Neutrophil (primary cell): ENCODE measurements at regions not wholly inside any gene's neighbourhood (a gene's known extent, or its start where the extent isn't known, plus 50 kb on each side); places are given as distances from the start of the nearest gene placed in this dataset.

ENCODE experiments used
- H3K27ac ChIP-seq: fragments of 200-600 bp; sonication (generic); 2 replicates; pipeline ENCODE4 v1.5.1; 2016; ENCODE audit warnings: mild to moderate bottlenecking, moderate library complexity
- H3K27me3 ChIP-seq: fragments of 200-600 bp; sonication (generic); 2 replicates; pipeline ENCODE4 v1.6.0; 2016; ENCODE audit warnings: mild to moderate bottlenecking
- H3K36me3 ChIP-seq: fragments of 200-600 bp; sonication (generic); 2 replicates; pipeline ENCODE4 v1.5.1; 2017
- H3K4me1 ChIP-seq, 2 experiments: fragments of 200-600 bp in 1 of 2; sonication (generic) in 1 of 2; 1 replicate in 1 of 2; 2 replicates in 1 of 2; pipeline versions ENCODE4 v1.5.1 to v1.6.1; 2013 to 2016; ENCODE audit warnings: low read depth in 1 of 2, low read length in 1 of 2, mild to moderate bottlenecking in 1 of 2, moderate library complexity in 1 of 2; ENCODE audit not compliant: control insufficient read depth in 1 of 2, insufficient read depth in 1 of 2
- H3K4me3 ChIP-seq, 2 experiments: fragments of 200-600 bp in 1 of 2; sonication (generic) in 1 of 2; 1 replicate in 1 of 2; 2 replicates in 1 of 2; pipeline ENCODE4 v1.5.1; 2013 to 2016; ENCODE audit warnings: low read depth in 1 of 2, low read length in 1 of 2, mild to moderate bottlenecking in 1 of 2, moderate library complexity in 1 of 2
- H3K9me3 ChIP-seq: fragments of 200-600 bp; sonication (generic); 2 replicates; pipeline ENCODE4 v1.5.1; 2016
- CTCF ChIP-seq: fragments of 200-600 bp; sonication (generic); IDR thresholded peaks from 2 replicates; pipeline ENCODE4 v1.5.1; 2016; ENCODE audit warnings: antibody characterized with exemption

GRCh38 chr10:90665905-90666662 lies 191.8 kb downstream of the HTR7 start:
- no peaks in the 10 kb centered on the region for H3K4me1 ChIP-seq
- no peak for TF ChIP-seq CTCF
- no peak overlapping the region for H3K4me3 ChIP-seq
- H3K9me3 ChIP-seq, result no peaks in the 10 kb centered on the region
- no peaks in the 10 kb centered on the region for H3K27me3 ChIP-seq
- H3K27ac ChIP-seq, result no peak overlapping the region
- no peaks in the 10 kb centered on the region for H3K36me3 ChIP-seq

GRCh38 chr10:90674461-90674860 lies 183.4 kb downstream of the HTR7 start:
- Histone ChIP-seq H3K27ac (no peak overlapping the region), H3K9me3 (no peaks in the 10 kb centered on the region), H3K27me3 (no peaks in the 10 kb centered on the region), H3K4me1 (no peaks in the 10 kb centered on the region), H3K4me3 (no peak overlapping the region), H3K36me3 (no peaks in the 10 kb centered on the region)
- TF ChIP-seq CTCF, result no peak

GRCh38 chr10:90674928-90675327 lies 182.9 kb downstream of the HTR7 start:
- Histone ChIP-seq H3K4me1 (no peaks in the 10 kb centered on the region), H3K27ac (no peak overlapping the region), H3K36me3 (no peaks in the 10 kb centered on the region), H3K9me3 (no peaks in the 10 kb centered on the region), H3K4me3 (no peak overlapping the region), H3K27me3 (no peaks in the 10 kb centered on the region)
- TF ChIP-seq CTCF, result no peak

GRCh38 chr10:90675621-90676020 lies 182.2 kb downstream of the HTR7 start:
- no peak for TF ChIP-seq CTCF
- H3K27ac ChIP-seq, result no peak overlapping the region

More at GRCh38 chr10:90675621-90676020, 182.2 kb downstream of the HTR7 start:
- Histone ChIP-seq H3K36me3 (no peaks in the 10 kb centered on the region), H3K9me3 (no peaks in the 10 kb centered on the region), H3K4me3 (no peak overlapping the region), H3K4me1 (no peaks in the 10 kb centered on the region), H3K27me3 (no peaks in the 10 kb centered on the region)
